ENCODE measurements at regions not wholly inside any gene's neighbourhood (a gene's known extent, or its start where the extent isn't known, plus 50 kb on each side); places are given as distances from the start of the nearest gene placed in this dataset.
A peak's percentile ranks its signal among the peaks of the same experiment; 100 is the strongest.

DNA sequence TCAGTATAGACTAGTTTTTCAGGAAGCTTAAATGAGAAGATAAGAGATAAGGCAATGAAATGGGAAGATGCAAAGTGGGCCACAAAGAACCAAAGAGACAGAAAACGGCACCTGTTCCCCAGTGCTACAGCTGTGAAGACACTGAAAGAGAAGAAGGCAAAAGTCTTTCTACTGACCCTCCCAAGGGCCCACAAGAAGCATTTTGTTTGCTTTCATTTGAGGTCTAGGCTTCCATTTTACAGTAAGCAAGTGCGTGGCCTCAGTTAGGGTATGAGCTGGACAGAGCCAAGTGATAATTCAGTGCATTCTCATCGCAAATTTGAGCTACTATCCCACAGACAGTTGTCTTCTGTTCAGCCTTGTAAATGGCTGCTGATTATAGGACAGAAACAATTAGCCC is 53.4 kb upstream of the STK17B start:
- no peak overlapping the region for H3K4me3 ChIP-seq (ENCODE audit: low read depth, low read length)
- in situ Hi-C loops (cut with HindIII; ENCODE audit: low sequenced_read_pairs): no loop called here
- no peak for DNase-seq (ENCODE audit: low read depth, low spot score)
- TF ChIP-seq, protein P1, sequence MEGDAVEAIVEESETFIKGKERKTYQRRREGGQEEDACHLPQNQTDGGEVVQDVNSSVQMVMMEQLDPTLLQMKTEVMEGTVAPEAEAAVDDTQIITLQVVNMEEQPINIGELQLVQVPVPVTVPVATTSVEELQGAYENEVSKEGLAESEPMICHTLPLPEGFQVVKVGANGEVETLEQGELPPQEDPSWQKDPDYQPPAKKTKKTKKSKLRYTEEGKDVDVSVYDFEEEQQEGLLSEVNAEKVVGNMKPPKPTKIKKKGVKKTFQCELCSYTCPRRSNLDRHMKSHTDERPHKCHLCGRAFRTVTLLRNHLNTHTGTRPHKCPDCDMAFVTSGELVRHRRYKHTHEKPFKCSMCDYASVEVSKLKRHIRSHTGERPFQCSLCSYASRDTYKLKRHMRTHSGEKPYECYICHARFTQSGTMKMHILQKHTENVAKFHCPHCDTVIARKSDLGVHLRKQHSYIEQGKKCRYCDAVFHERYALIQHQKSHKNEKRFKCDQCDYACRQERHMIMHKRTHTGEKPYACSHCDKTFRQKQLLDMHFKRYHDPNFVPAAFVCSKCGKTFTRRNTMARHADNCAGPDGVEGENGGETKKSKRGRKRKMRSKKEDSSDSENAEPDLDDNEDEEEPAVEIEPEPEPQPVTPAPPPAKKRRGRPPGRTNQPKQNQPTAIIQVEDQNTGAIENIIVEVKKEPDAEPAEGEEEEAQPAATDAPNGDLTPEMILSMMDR (IDR thresholded peaks at IDR 0.05; ENCODE audit: low read depth, low read length): no peak

GRCh38 chr2:196225213-196225612 is 53.8 kb upstream of the STK17B start:
- in situ Hi-C loops (cut with HindIII; ENCODE audit: low sequenced_read_pairs): no loop called here
- TF ChIP-seq, protein P1 (IDR thresholded peaks at IDR 0.05; ENCODE audit: low read depth, low read length): no peak
- DNase-seq (ENCODE audit: low read depth, low spot score): peak; percentile 54
- no peak overlapping the region for H3K4me3 ChIP-seq (ENCODE audit: low read depth, low read length)

DNA sequence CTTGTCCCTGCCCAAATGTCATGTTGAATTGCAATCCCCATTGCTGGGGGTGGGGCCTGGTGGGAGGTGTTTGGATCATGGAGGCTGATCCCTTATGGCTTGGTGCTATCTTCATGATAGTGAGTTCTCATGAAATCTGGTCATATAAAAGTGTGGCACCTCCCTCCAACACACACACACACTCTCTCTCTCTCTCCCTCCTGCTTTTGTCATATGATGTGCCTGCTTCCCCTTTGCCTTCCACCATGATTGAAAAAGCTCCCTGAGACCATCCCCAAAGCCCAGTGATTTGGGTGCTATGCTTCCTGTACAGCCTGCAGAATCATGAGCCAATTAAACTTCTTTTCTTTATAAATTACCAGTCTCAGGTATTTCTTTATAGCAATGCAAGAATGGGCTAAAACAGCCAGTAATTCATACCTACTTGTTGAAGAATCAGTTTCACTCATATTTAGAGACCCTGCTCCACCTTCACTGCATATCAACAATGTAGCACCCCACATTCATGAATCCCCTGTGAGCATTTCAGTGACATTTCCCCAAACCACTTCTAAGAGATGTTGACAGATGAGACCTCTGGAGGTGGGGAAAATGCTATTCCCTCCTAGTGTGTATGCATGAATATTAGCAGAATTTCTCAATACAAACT is 54.8 kb upstream of the STK17B start:
- H3K4me3 ChIP-seq (ENCODE audit: low read depth, low read length): no peak overlapping the region
- TF ChIP-seq, protein P1 (IDR thresholded peaks at IDR 0.05; ENCODE audit: low read depth, low read length): no peak
- no peak for DNase-seq (ENCODE audit: low read depth, low spot score)
- in situ Hi-C loops (cut with HindIII; ENCODE audit: low sequenced_read_pairs): no loop called here

- DNase-seq (ENCODE audit: low read depth, low spot score): no peak
- no peak overlapping the region for H3K4me3 ChIP-seq (ENCODE audit: low read depth, low read length)
- TF ChIP-seq, protein P1 (IDR thresholded peaks at IDR 0.05; ENCODE audit: low read depth, low read length): no peak
- in situ Hi-C loops (cut with HindIII; ENCODE audit: low sequenced_read_pairs): no loop called here
These were observed 55.3 kb upstream of the STK17B start for GRCh38 chr2:196226707-196227065.

GRCh38 chr2:196229013-196229412 is 57.6 kb upstream of the STK17B start:
- no peak for DNase-seq (ENCODE audit: low read depth, low spot score)
- in situ Hi-C loops (cut with HindIII; ENCODE audit: low sequenced_read_pairs): no loop called here
- TF ChIP-seq, protein P1 (IDR thresholded peaks at IDR 0.05; ENCODE audit: low read depth, low read length): no peak
- H3K4me3 ChIP-seq (ENCODE audit: low read depth, low read length): no peak overlapping the region

- DNase-seq (ENCODE audit: low read depth, low spot score): no peak
- H3K4me3 ChIP-seq (ENCODE audit: low read depth, low read length): no peak overlapping the region
- in situ Hi-C loops (cut with HindIII; ENCODE audit: low sequenced_read_pairs): no loop called here
- TF ChIP-seq, protein P1 (IDR thresholded peaks at IDR 0.05; ENCODE audit: low read depth, low read length): no peak
These were observed 58.9 kb upstream of the STK17B start for GRCh38 chr2:196230061-196230854.
